Activated naive CD4-positive, alpha-beta T cell treated with anti-CD3 and anti-CD28 coated beads for 36 hours (primary cell): ENCODE measurements at regions not wholly inside any gene's neighbourhood (a gene's known extent, or its start where the extent isn't known, plus 50 kb on each side); places are given as distances from the start of the nearest gene placed in this dataset.

ENCODE experiments used
- CTCF ChIA-PET: fragments of 350-600 bp; sonication (Branson Sonifier 250); formaldehyde crosslinking; loops from one replicate; lab custom pipeline; 2021; ENCODE audit warnings: antibody characterized with exemption; lab: Charles Lee
- DNase-seq: peaks from one replicate; pipeline ENCODE4 v3.0.0-alpha.2; 2020
- H3K27ac Mint-ChIP-seq: one replicate; pipeline ENCODE4 v1.8.0; 2021; ENCODE audit warnings: mild to moderate bottlenecking, mixed read lengths
- H3K27me3 Mint-ChIP-seq: one replicate; pipeline ENCODE4 v1.8.0; 2021; ENCODE audit warnings: low read depth, mixed read lengths
- H3K36me3 Mint-ChIP-seq: one replicate; pipeline ENCODE4 v1.8.0; 2021; ENCODE audit warnings: low read depth, mixed read lengths
- H3K4me1 Mint-ChIP-seq: one replicate; pipeline ENCODE4 v1.8.0; 2021; ENCODE audit warnings: low read depth, mixed read lengths
- H3K4me3 Mint-ChIP-seq: one replicate; pipeline ENCODE4 v1.8.0; 2021; ENCODE audit warnings: mild to moderate bottlenecking, moderate library complexity, mixed read lengths
- H3K9me3 Mint-ChIP-seq: one replicate; pipeline ENCODE4 v1.8.0; 2021; ENCODE audit warnings: mixed read lengths
- intact Hi-C: fragments of 100-400 bp; cut with micrococcal nuclease; formaldehyde crosslinking; loops from one replicate; pipeline ENCODE4 v1.15.1; 2023

- Mint-ChIP-seq H3K27ac (no peak overlapping the region), H3K27me3 (no peaks in the 10 kb centered on the region), H3K4me3 (no peak overlapping the region), H3K4me1 (no peaks in the 10 kb centered on the region), H3K36me3 (no peaks in the 10 kb centered on the region), H3K9me3 (peaks cover 9% of the 10 kb centered on the region)
- intact Hi-C loops, result no loop called here
- CTCF ChIA-PET, result no interaction called here
- DNase-seq, result no peak
Measured at GRCh38 chr2:81481994-81482368, 1177.4 kb upstream of the LRRTM1 start.

DNA sequence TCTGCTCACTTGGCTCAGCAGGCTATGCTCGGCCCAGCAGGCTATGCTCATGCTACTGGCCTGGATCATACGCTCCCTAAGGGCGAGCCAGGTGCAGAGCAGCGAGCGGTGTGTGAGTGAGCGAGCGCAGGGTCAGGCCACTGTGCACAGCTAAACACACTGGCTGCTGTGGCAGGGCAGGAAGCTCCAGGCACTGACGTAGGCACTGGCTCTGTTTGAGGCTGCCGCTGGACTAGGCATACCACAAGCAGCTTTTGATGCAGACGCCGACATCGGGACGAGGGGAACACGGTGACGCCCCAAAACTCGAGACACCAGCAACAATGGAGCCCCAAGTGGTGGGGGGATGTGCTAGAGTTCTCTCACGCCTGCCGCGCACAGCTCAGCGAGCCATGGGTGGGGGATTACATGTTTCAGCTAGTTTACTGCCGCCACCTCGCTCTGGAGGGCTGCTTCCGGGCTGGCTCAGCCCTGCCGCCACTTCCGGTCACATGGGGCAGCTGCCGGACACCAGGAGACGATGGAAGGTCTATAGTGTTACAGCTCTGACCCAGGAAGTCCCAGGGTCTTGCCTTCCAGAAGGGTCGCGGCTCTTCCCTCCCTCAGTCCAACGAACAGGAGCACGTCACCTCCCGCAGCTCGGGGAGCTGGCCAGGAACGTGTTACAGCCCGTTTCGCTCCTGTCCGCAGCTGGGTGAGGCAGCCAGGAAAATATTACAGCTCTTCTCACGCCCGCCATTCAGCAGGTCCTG lies 1176.9 kb upstream of the LRRTM1 start:
- no peaks in the 10 kb centered on the region for H3K4me1 Mint-ChIP-seq
- no peak for DNase-seq
- CTCF ChIA-PET, result interaction anchor here (1.3 kb wide), 1 partner anchor 9 kb away, joined by 3 read pairs; no protein-coding TSS in a partner anchor
- intact Hi-C loops, result no loop called here
- H3K9me3 Mint-ChIP-seq, result peaks cover 9% of the 10 kb centered on the region
- no peak overlapping the region for H3K4me3 Mint-ChIP-seq
- no peak overlapping the region for H3K27ac Mint-ChIP-seq
- no peaks in the 10 kb centered on the region for H3K27me3 Mint-ChIP-seq
- no peaks in the 10 kb centered on the region for H3K36me3 Mint-ChIP-seq

DNA sequence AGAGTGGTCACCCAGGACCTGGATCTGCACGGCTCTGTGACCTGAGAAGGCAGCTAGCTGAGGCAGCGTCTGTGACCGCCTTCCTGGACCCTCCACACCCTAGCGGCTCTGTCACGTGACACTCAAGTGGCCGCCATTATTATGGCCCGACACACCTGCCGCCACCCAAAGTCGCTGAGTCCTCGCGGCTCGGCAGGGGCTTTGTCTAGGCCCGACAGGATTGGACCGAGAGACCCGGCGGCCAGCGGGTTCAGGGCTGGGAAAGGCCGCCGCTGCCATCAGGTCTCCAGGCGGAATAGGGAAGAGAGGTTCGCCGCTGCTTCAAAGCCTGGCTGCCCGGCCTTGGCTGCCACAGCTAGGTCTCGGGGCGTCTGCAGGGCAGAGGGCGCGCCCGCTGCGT lies 1162.5 kb upstream of the LRRTM1 start:
- no peak overlapping the region for H3K27ac Mint-ChIP-seq
- no peak for DNase-seq
- H3K4me1 Mint-ChIP-seq, result no peaks in the 10 kb centered on the region
- H3K27me3 Mint-ChIP-seq, result no peaks in the 10 kb centered on the region
- H3K36me3 Mint-ChIP-seq, result no peaks in the 10 kb centered on the region
- intact Hi-C loops, result no loop called here
- H3K4me3 Mint-ChIP-seq, result no peak overlapping the region
- peaks cover 20% of the 10 kb centered on the region for H3K9me3 Mint-ChIP-seq
- CTCF ChIA-PET, result no interaction called here

GRCh38 chr2:81462420-81462819 lies 1157.9 kb upstream of the LRRTM1 start:
- CTCF ChIA-PET, result no interaction called here
- no peaks in the 10 kb centered on the region for H3K4me1 Mint-ChIP-seq
- no peak for DNase-seq
- no peak overlapping the region for H3K27ac Mint-ChIP-seq
- H3K4me3 Mint-ChIP-seq, result no peak overlapping the region
- intact Hi-C loops, result no loop called here
- H3K9me3 Mint-ChIP-seq, result peaks cover 19% of the 10 kb centered on the region
- no peaks in the 10 kb centered on the region for H3K36me3 Mint-ChIP-seq
- H3K27me3 Mint-ChIP-seq, result no peaks in the 10 kb centered on the region

DNA sequence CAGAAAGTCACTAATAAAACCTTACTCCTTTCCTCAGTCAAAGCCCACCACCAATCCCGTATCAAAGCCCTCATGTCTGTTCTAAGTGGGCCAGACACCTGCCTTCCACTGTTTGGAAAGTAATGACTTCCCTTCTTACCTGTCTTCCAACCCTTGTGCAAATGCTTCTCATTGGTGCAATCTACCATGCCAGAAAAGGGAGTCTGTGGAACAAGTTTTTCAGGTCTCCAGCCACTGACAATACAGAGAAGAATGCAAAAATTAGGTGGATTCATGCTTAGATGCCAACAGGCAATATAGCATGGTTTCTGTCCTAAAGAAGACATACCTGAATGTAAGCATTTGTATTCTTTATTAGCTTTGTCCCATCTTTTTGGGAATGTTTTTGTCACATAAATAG lies 1140.6 kb upstream of the LRRTM1 start:
- Mint-ChIP-seq H3K4me3 (no peak overlapping the region), H3K27ac (no peak overlapping the region), H3K36me3 (no peaks in the 10 kb centered on the region), H3K27me3 (no peaks in the 10 kb centered on the region), H3K4me1 (no peaks in the 10 kb centered on the region), H3K9me3 (peaks cover 7% of the 10 kb centered on the region)
- intact Hi-C loops, result no loop called here
- DNase-seq, result no peak
- CTCF ChIA-PET, result no interaction called here

DNA sequence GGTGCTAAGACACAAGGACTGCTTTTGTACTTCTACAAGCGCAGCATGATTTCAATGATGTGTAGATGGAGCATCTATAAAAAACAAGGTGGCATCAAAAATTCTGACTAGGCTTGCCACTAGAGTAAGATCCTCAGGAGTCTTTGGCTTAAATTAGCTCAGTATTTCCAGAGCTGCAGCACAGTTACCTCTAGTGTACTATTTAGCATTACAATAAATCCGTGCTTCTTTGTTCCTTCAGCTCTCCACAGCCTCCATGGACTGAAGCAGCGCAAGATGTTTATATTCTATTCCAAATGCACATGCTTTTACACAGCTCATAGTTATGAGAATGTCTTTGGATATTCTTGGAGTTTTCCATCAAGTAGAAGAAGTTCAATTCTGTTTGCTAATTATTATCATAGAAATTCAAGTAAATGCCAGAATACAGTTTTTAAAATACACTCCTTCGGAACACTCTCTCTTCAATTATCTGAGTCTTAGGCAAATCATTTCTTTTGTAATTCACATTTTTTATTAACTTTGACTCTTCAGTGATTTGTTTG lies 1133.0 kb upstream of the LRRTM1 start:
- H3K9me3 Mint-ChIP-seq, result peaks cover 2% of the 10 kb centered on the region
- no peak overlapping the region for H3K27ac Mint-ChIP-seq
- no peak overlapping the region for H3K4me3 Mint-ChIP-seq
- intact Hi-C loops, result no loop called here
- H3K27me3 Mint-ChIP-seq, result no peaks in the 10 kb centered on the region
- H3K36me3 Mint-ChIP-seq, result no peaks in the 10 kb centered on the region
- CTCF ChIA-PET, result no interaction called here
- no peaks in the 10 kb centered on the region for H3K4me1 Mint-ChIP-seq
- no peak for DNase-seq

- Mint-ChIP-seq H3K4me3 (no peak overlapping the region), H3K27ac (no peak overlapping the region), H3K9me3 (peaks cover 4% of the 10 kb centered on the region), H3K27me3 (no peaks in the 10 kb centered on the region), H3K36me3 (no peaks in the 10 kb centered on the region), H3K4me1 (no peaks in the 10 kb centered on the region)
- CTCF ChIA-PET, result no interaction called here
- intact Hi-C loops, result no loop called here
- DNase-seq, result no peak
Measured at GRCh38 chr2:81436256-81436655, 1131.7 kb upstream of the LRRTM1 start.

DNA sequence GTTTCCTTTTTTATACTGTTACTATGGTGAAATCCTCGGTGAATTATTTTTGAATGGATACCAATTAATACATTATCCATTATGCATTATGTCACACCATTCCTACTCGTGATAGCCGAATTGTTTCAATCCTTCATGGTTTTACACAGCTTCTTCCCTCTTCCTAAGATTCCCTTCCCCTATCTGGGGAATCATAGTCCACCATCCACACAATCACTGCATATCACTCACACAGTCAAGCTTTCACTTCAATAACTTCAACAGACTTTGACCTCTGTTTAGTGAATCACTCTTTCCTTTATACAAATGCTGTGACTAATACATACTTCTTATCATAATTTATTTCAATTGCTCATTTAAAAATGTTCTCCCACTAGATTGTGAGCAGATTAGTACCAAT lies 1108.1 kb upstream of the LRRTM1 start:
- Mint-ChIP-seq H3K36me3 (no peaks in the 10 kb centered on the region), H3K27ac (no peak overlapping the region), H3K4me3 (no peak overlapping the region), H3K9me3 (no peaks in the 10 kb centered on the region), H3K27me3 (no peaks in the 10 kb centered on the region), H3K4me1 (no peaks in the 10 kb centered on the region)
- intact Hi-C loops, result no loop called here
- CTCF ChIA-PET, result no interaction called here
- no peak for DNase-seq

GRCh38 chr2:81403508-81403907 lies 1099.0 kb upstream of the LRRTM1 start:
- DNase-seq, result no peak
- intact Hi-C loops, result no loop called here
- Mint-ChIP-seq H3K9me3 (no peaks in the 10 kb centered on the region), H3K36me3 (no peaks in the 10 kb centered on the region), H3K4me1 (no peaks in the 10 kb centered on the region), H3K27me3 (no peaks in the 10 kb centered on the region), H3K27ac (no peak overlapping the region), H3K4me3 (no peak overlapping the region)
- CTCF ChIA-PET, result no interaction called here

- H3K27me3 Mint-ChIP-seq, result no peaks in the 10 kb centered on the region
- H3K36me3 Mint-ChIP-seq, result no peaks in the 10 kb centered on the region
- H3K4me1 Mint-ChIP-seq, result no peaks in the 10 kb centered on the region
- H3K4me3 Mint-ChIP-seq, result no peak overlapping the region
- peaks cover 5% of the 10 kb centered on the region for H3K9me3 Mint-ChIP-seq
- intact Hi-C loops, result no loop called here
- CTCF ChIA-PET, result no interaction called here
- H3K27ac Mint-ChIP-seq, result no peak overlapping the region
- DNase-seq, result no peak
Measured at GRCh38 chr2:81396417-81397019, 1092.0 kb upstream of the LRRTM1 start.

GRCh38 chr2:81395746-81396145 lies 1091.2 kb upstream of the LRRTM1 start:
- no peak overlapping the region for H3K27ac Mint-ChIP-seq
- H3K36me3 Mint-ChIP-seq, result no peaks in the 10 kb centered on the region
- H3K4me1 Mint-ChIP-seq, result no peaks in the 10 kb centered on the region
- H3K9me3 Mint-ChIP-seq, result peaks cover 8% of the 10 kb centered on the region
- H3K4me3 Mint-ChIP-seq, result no peak overlapping the region
- H3K27me3 Mint-ChIP-seq, result no peaks in the 10 kb centered on the region
- DNase-seq, result no peak
- CTCF ChIA-PET, result no interaction called here
- intact Hi-C loops, result no loop called here

DNA sequence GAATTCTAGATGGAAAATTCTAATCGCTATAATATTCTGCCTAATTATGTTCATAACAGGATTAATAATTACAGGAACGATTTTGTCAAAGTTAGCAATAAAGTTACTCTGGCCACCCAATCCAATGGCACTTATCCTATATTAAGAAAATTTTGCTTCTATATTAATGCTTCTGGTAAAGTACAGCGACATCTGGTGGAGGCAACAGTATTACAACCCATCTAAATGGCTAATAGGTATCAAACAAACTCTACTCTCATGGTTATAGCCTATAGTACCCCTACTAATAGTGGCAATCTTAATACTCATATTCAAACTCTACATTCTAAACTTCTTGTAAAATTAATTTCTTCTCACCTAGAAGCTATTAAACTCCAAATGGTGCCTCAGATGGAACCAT lies 1084.7 kb upstream of the LRRTM1 start:
- H3K27me3 Mint-ChIP-seq, result no peaks in the 10 kb centered on the region
- CTCF ChIA-PET, result no interaction called here
- H3K36me3 Mint-ChIP-seq, result no peaks in the 10 kb centered on the region
- no peak overlapping the region for H3K27ac Mint-ChIP-seq
- peak; percentile 6 for DNase-seq
- no peak overlapping the region for H3K4me3 Mint-ChIP-seq
- no peaks in the 10 kb centered on the region for H3K4me1 Mint-ChIP-seq
- H3K9me3 Mint-ChIP-seq, result peaks cover 27% of the 10 kb centered on the region
- intact Hi-C loops, result loop anchor here (2.0 kb wide), 1 partner anchor 1316 kb away; no protein-coding TSS in a partner anchor

DNA sequence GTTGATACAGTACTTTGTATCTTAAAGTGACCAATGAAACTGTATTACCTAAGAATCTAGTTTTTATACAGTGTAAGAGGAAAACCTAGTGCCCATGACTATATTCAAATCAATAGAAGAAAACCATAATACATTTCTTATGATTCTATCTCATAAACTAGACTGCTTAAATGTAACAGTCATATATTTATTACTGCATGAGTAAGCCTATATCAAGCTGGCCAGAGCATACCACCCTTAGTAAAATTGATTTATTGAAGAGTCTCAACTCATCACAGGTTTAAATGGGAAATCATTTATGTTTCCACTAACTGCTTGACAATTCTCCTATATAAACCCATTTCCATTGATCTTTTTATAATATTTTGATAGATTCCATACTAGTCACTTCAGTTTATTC lies 1059.2 kb upstream of the LRRTM1 start:
- no peak overlapping the region for H3K27ac Mint-ChIP-seq
- H3K4me3 Mint-ChIP-seq, result no peak overlapping the region
- H3K9me3 Mint-ChIP-seq, result peaks cover 21% of the 10 kb centered on the region
- no peaks in the 10 kb centered on the region for H3K27me3 Mint-ChIP-seq
- intact Hi-C loops, result no loop called here
- no peaks in the 10 kb centered on the region for H3K4me1 Mint-ChIP-seq
- DNase-seq, result no peak
- CTCF ChIA-PET, result no interaction called here
- no peaks in the 10 kb centered on the region for H3K36me3 Mint-ChIP-seq
